GM12875 (cell line): ENCODE measurements at regions not wholly inside any gene's neighbourhood (a gene's known extent, or its start where the extent isn't known, plus 50 kb on each side); places are given as distances from the start of the nearest gene placed in this dataset.

Experiments used
- H3K4me3 ChIP-seq: one replicate; pipeline ENCODE4 v1.5.1; 2011; ENCODE audit warnings: low read depth, low read length, control low read depth
- CTCF ChIP-seq: IDR thresholded peaks from 2 replicates; pipeline ENCODE4 v1.5.1; 2011; ENCODE audit warnings: low read depth, mild to moderate bottlenecking, control low read depth, inconsistent platforms, low read length, moderate library complexity, borderline replicate concordance; ENCODE audit not compliant: insufficient read depth

- no peak for TF ChIP-seq CTCF
- H3K4me3 ChIP-seq, result no peak overlapping the region
Measured at GRCh38 chr6:137954253-137954652, 87.2 kb downstream of the TNFAIP3 start.

- H3K4me3 ChIP-seq, result no peak overlapping the region
- no peak for TF ChIP-seq CTCF
Measured at GRCh38 chr6:137956098-137956488, 89.0 kb downstream of the TNFAIP3 start.

DNA sequence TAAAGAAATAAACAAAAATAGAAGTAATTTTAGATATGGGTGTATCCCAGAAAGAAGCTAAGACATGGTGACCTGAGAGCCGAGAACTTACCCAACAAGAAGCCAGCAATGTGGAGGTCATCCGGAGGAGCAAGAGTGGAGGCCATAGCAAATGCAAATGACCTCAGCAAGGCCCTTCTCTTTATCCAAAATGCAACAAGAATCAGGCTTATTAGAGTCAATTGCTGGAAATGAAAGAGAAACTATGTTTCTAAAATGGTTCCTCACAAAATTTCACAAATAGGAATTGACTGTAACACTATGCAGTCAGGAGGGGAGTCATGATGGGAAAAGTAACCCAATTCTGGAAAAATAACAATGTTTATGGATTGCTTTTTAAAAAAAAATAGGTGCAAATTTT lies 90.4 kb downstream of the TNFAIP3 start:
- H3K4me3 ChIP-seq, result no peak overlapping the region
- no peak for TF ChIP-seq CTCF

DNA sequence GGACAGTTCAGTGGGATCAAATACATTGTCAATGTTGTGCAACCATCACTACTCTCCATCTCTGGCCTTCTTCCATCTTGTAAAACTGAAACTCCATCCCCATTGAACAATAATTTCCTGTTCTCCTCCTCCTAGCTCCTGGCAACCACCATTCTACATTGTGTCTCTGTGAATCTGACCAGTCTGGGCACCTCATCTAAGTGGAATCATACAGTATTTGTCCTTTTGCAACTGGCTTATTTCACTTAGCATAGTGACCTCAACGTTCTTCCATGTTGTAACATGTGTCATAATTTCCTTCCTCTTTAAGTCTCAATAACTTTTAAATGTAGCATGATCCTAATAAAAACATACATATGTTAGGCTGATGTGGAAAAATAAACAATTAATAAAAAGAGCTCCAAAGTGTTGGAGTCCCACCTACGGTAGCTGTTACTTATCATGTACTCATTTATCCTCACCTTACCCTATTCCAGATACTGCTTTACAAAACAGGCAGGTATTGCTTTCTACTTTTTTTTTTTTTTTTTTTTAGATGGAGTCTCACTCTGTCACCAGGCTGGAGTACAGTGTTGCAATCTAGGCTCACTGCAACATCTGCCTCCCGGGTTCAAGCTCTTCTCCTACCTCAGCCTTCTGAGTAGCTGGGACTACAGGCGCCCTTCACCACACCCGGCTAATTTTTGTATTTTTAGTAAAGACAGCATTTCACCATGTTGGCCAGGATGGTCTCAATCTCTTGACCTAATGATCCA lies 91.9 kb downstream of the TNFAIP3 start:
- H3K4me3 ChIP-seq, result no peak overlapping the region
- no peak for TF ChIP-seq CTCF

- no peak overlapping the region for H3K4me3 ChIP-seq
- TF ChIP-seq CTCF, result no peak
Measured at GRCh38 chr6:137962725-137963124, 95.7 kb downstream of the TNFAIP3 start.

DNA sequence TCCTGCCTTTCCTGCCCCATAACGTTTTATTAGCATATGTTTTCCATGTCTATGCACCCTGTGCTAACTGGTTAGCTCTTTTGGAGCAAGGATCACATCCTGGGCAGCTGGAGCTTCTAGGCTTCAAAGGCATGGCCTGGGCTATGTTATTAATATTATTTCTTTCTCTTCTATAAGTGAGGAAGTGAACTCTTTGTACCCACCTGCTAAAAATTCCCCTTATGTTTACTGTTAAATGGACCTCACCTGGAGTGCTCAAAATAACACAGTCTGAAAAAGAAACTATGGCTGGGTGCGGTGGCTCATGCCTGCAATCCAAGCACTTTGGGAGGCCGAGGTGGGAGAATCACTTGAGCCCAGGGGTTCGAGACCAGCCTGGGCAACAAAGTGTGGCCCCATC lies 97.8 kb downstream of the TNFAIP3 start:
- H3K4me3 ChIP-seq, result no peak overlapping the region
- no peak for TF ChIP-seq CTCF

DNA sequence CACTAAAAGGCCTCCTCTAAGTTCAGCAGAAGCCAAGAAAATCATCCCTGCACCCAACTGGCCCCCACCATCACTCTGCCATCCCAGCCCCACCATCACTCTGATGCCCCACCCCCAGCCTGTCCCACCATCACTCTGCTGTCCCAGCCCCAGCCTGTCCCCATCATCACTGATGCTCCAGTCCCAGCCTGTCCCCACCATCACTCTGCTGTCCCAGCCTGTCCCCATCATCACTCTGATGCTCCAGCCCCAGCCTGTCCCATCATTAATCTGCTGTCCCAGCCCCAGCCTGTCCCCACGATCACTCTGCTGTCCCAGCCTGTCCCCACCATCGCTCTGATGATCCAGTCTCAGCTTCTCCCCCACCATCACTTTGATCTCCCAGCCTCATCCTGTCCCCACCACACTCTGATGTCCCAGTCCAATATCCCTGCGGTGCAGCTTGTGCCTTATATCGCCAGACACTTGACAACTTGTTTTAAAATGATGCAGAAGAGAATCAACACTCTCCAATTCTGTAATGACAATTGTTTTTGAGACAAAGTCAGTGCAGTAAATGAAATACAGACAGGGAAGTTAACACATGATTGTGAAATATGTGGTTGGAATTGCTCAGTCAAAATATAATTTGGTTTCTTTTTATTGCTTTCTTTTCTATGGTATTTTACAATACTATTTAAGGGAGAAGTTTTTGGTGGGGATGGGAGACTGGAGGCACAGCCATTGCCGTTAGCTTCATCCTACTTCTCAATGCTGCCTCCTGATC lies 100.8 kb downstream of the TNFAIP3 start:
- no peak for TF ChIP-seq CTCF
- no peak overlapping the region for H3K4me3 ChIP-seq
